ENCODE measurements at regions not wholly inside any gene's neighbourhood (a gene's known extent, or its start where the extent isn't known, plus 50 kb on each side); places are given as distances from the start of the nearest gene placed in this dataset.

- TF ChIP-seq NBN (IDR thresholded peaks at IDR 0.05; ENCODE audit: low read depth) (no peak), DNMT1 (IDR thresholded peaks at IDR 0.05) (no peak), ZNF589 (CRISPR knock-in tag; IDR thresholded peaks at IDR 0.05; ENCODE audit: low read depth) (peak; percentile 93), SMARCA4 (IDR thresholded peaks at IDR 0.05) (peak; percentile 43; the same call in 1 of the 2 replicates), CREBBP (IDR thresholded peaks at IDR 0.05; ENCODE audit: low read depth, low read length) (no peak), MEIS2 (IDR thresholded peaks at IDR 0.05; ENCODE audit: partially characterized antibody) (peak; percentile 68), EP400 (IDR thresholded peaks at IDR 0.05) (0 out of 2 replicates have a peak, but pooled peaks have one; percentile 8), HOMEZ (CRISPR knock-in tag; IDR thresholded peaks at IDR 0.05) (no peak), ZEB2 (IDR thresholded peaks at IDR 0.05) (peak; percentile 35; the same call in 1 of the 2 replicates), ZNF175 (CRISPR knock-in tag; IDR thresholded peaks at IDR 0.05; ENCODE audit: low read depth) (peak; percentile 87; the same call in 1 of the 2 replicates), ZSCAN29 (IDR thresholded peaks at IDR 0.05) (no peak), STAT5A (IDR thresholded peaks at IDR 0.05; ENCODE audit: borderline replicate concordance, low read length) (no peak), MECOM (CRISPR knock-in tag; IDR thresholded peaks at IDR 0.05) (no peak), ZBTB17 (CRISPR knock-in tag; IDR thresholded peaks at IDR 0.05) (peak; percentile 73; the same call in 1 of the 2 replicates), ZNF232 (CRISPR knock-in tag; IDR thresholded peaks at IDR 0.05) (no peak), BRD4 (IDR thresholded peaks at IDR 0.05) (no peak), ZBTB33 (CRISPR knock-in tag; IDR thresholded peaks at IDR 0.05) (no peak), CEBPG (CRISPR knock-in tag; IDR thresholded peaks at IDR 0.05) (peak; percentile 74), CEBPG (tag; conservative IDR thresholded peaks at IDR 0.05 in 1 of 2, IDR thresholded peaks at IDR 0.05 in 1 of 2) (peak in 1 of 2 experiments; percentile 91; a peak in 2 of 4 replicates)
Observed at GRCh38 chr17:6919158-6919557, 76.7 kb upstream of the ALOX12 start (continued).

Measured in K562 (cell line).